GM18505 (cell line): ENCODE measurements at regions not wholly inside any gene's neighbourhood (a gene's known extent, or its start where the extent isn't known, plus 50 kb on each side); places are given as distances from the start of the nearest gene placed in this dataset.

Experiments
- ATAC-seq: cut with Tn5 transposase; IDR thresholded peaks from one replicate; pipeline ENCODE4 v1.9.1; 2021; ENCODE audit not compliant: unreplicated experiment
- POLR2A ChIP-seq: IDR thresholded peaks from 4 replicates; pipeline ENCODE4 v1.6.1; 2011; ENCODE audit warnings: borderline replicate concordance; ENCODE audit not compliant: insufficient read depth, insufficient read length; ENCODE audit errors: extremely low read depth

DNA sequence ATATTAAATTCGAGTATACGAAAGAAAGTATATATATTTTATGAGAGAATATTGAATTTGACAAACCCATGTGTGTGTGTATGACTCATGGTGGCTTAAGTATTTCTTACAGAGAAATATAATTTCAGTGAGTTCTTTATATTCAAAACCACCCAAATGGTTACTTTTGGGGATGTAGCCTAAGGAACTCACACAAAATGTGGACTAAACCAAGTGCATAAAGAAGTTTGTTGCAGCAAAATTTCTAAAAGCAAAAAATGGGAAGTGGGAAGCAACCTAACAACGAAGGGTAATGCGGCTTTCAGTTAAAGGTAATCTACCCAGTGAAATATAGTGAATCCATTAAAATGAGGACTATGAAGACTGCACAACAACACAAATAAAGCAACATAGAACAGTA is 277.1 kb downstream of the EDEM1 start:
- ATAC-seq = no peak
- TF ChIP-seq POLR2A = no peak

DNA sequence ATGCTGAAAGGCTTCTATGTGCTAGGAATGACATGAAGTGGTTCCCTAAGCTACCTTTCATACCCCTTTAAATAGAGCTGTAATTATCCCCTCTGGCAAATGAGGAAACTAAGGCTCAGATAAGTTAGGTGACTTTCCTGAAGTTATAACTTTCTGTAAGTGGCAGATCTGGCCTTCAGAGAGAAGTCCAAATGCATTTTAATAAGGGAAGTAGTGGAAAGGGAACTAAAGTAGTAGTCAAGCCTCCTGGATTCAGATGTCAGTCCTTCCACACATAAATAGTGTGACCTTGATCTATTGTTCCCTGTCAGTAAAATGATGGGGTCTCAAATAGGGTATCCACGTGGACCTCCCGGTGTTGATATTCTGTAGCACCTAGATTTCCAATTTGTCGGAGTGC is 277.7 kb downstream of the EDEM1 start:
- ATAC-seq = no peak
- TF ChIP-seq POLR2A = no peak

DNA sequence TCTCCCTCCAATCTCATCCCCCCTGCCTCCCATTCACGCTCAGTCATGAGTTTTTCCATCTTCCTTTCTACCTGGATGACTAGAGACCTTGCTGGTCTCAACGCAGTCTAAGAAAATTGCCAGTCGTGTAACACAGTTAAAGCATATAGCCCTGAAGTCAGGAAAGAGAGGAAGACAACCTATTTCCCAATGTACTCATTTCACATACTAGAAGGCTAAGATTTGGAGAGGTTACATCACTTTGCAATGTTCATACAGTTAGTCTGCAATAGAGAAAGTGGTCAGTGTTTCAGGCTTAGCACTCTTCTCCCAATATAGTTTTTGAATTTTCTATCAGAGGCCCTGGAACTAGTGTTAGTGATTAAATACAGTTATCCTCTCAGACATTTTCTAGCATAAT is 278.6 kb downstream of the EDEM1 start:
- ATAC-seq = no peak
- TF ChIP-seq POLR2A = no peak

DNA sequence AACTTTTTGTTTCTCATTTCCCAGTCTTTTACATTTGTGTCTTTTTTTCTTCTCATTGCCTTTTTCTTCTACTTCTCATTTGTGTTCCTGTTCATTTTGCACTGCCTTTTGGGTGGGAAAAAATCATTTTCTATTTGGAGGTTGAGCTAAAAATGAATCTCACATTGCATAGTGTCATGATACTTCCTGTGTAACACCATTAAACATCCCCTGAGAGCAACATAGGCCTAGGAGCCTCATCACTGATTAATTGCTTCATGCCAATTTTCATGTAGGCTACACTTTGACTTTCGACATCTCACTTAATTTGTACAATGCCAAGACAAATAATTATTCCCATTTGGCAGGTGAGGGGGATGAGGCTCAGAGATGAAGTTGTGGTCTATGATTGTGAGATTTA is 279.2 kb downstream of the EDEM1 start:
- ATAC-seq = no peak

DNA sequence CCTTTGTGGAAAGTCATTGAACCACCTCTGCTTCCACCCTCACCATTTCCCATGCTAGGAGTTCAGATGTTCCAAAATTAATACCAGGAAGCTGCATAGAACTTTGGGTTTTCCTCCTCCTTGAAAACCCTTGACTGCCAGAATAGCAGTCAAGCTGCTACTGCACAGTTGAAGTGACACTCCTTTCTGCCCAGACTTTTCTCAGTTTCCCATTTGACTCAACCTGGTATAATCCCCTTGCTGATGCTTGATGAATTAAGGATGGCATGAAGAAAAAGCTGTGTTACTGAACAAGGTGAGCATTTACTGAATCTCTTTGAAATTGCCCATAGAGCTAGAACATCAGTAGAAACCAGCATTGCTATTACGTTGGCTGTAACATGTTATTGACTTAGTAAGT is 286.0 kb downstream of the EDEM1 start:
- ATAC-seq = no peak
- no peak for TF ChIP-seq POLR2A

More for the DNA sequence above, 279.2 kb downstream of the EDEM1 start:
- no peak for TF ChIP-seq POLR2A

DNA sequence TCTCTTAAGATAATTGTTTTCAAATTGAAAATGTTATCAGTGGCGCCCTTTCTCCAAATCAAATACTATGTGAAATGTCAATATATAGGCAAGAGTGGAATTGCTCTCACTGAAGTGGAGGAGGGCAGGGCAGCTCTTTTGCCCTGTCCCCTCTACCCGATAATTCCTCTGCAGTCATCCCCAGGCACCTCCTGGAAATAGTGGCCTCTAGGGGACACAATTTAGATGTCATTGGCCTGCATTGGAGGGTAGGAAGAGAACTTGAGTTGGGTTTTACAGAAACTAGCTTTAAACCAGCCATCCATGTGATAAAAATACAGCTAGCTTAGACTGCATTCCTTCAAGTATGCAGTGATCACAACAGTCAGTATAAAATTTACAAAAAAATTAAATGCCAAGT is 288.9 kb downstream of the EDEM1 start:
- ATAC-seq = no peak
- no peak for TF ChIP-seq POLR2A

DNA sequence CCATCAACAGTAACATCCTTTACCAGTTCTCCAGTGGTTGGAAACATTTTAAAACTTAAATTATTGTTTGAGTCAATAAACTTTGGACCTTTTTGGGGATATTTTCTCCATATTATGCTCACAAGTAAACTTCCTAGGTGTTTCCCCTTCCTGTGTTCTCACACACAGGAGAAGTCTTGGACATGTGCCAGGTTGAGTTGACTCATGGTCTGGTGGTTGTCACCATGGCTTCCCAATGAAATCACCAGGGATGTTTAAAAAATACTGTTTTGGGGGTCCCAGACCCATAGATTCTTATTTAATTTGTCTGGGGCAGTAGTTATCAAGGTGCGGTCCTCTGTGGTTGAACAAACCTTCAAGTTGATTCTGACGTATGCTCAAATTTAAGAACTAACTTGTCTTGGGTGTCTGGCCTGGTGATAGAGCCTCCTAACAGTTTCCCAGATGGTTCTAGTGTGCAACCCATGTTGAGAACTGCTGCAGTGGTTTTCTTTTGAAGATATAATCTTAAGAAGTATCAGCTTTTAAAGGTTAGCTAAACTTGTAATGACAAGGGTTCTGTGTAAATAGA is 291.8 kb downstream of the EDEM1 start:
- no peak for ATAC-seq
- no peak for TF ChIP-seq POLR2A

DNA sequence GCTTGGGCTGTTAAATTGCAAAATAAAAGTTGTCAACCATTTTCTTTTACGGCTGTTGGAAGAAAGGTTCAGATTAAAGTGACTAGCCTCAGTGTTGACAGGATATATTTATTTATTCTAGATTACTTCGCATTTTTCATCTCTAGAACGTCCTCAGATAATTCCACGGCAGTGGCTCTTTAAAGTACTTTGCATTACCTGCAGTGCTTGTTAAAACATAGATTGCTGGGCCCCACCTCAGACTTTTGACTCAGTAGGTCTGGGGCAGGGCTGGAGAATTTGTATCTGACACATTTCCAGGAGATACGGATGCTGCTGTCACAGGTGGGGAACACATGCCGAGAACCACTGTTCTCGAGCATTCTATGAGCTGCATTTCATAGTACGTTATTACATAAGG is 292.7 kb downstream of the EDEM1 start:
- no peak for TF ChIP-seq POLR2A
- no peak for ATAC-seq

DNA sequence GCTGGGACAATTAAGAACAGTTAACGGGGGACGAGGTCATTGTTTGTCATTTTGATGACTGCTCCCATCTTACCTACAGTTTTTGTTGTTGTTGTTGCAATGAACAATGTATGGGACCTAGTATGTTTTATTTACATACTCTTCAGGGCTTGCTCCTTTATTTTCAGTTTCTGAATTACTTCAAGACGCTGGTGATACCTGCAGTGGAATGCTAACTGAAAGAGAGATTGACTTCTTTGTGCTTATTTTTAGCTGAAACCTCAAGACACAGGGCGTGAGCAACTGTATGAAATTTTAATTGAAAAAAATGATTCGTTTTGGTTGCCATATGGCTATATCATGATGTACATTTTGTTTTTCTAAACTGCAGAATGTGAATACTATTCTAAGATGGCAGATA is 297.9 kb downstream of the EDEM1 start:
- no peak for ATAC-seq
- TF ChIP-seq POLR2A = no peak

DNA sequence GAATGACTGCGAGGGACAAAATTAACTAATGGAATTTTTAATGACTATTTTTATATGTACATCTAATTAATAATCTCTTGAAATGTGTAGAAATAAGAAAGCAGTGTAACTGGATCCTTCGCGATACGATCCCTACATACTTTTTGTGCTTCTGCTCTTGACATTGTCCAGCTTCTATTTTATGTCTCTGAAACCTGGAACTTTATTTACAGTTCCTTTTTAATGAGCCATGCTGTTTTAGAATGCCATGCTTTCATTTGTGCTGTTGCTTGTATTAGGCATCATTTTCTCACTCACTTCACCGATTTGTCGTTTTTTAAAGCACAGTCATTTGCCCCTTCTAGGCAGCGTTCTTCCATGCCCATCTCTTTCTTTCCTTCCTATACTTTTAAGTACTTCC is 301.3 kb downstream of the EDEM1 start:
- TF ChIP-seq POLR2A = no peak
- no peak for ATAC-seq

DNA sequence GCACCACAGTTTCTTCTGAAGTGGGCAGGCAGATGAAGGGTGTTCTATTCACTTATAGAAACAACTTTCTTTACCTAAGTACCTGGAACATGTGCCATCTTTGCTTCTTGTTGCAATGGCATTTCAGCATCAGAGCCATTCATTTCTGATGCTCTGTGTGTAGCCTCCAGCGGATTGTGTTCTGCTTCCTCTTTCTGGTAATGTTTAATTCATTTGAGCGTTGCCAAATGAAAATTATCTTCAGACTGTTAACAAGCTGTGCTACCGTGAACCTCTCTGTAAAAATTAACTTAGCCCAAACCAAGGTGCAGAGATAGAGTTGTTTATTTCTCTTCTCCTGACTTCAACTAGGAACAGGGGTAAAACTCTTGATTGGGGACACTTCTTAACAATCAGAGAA is 302.0 kb downstream of the EDEM1 start:
- peak; percentile 60 for ATAC-seq
- no peak for TF ChIP-seq POLR2A

DNA sequence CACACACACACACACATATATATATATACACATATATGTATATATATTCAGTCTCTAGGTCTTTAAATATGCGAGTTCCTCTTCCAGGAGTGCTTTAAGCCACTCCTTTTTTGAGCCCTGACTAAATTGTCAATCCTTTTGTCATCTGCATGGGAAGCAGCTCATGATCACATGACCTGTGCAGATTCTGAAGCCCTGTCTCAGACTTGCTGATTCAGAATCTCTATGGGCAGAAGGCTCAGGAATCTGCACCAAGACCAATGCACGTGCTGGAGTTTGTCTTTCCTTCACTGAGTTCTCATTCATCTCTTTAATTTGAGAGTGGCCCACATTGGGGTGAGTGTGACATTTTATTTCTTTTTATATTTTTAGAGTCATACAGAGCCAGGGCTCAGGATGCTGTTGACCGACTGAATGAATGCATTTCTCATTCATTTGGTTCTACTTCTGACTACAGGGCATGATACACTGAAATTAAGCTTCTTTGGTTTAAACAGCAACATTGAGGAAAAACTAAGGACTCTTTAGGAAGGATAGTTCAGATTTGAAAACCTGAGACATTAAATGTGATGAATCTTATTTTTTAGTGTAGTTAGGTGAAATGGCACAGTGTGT is 307.5 kb downstream of the EDEM1 start:
- TF ChIP-seq POLR2A = no peak
- ATAC-seq = no peak

DNA sequence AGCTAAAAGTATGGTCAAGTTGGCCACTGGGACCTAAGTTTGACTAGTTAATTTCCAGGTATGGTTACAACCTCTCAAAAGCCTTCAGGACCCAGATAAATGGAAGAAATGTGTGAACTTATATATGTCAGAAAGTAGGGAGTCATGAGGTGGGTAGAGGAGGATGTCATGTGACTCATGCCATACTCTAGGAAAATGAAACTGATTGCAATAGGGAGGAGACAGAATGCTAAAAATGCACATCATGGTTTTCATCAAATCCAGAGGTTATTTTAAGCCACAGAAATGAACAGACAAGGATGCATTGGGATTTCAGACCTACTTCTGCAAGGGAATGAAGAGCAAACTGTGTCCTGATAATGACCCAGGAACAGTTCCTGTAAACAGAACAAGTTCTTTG is 310.0 kb downstream of the EDEM1 start:
- no peak for ATAC-seq
- TF ChIP-seq POLR2A = no peak

DNA sequence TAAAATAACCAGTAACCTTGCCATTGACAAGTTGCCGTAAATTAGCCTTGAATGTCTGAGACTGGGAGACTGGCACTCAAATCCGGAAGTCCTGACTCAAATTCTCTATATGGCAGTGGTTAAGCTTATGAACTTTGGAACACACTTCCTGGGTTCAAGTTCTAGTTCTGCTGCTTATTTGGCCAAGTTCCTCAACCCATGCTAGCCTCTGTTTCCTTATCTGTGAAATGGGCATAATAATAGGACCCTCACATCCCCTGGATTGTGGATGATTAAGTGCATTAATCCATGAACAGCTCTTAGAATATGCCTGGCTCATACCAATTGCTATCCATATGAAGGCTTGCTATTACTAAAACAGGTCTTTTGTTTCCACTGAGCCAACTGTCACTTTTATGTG is 311.5 kb downstream of the EDEM1 start:
- ATAC-seq = peak; percentile 37
- TF ChIP-seq POLR2A = no peak

DNA sequence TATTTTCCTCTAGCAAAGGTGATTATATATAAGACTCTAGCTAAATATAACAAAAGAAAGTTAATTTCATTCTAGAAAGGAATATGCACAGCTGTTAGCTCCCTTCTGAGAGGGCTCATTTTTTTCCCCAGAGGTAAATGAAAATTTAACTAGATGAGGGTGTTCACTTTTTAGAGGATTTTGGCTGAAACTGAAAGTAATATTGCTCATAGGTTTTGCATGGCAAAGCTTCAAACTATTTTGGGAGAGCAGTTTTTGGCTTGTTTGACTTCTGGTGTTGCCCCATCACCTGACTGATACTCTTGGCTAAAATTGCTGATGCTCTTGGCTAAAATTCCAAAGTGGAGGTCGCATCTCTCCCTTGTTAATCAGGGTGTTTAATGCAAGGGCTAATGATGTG is 311.9 kb downstream of the EDEM1 start:
- ATAC-seq = peak; percentile 95
- TF ChIP-seq POLR2A = no peak
